PC-9 (cell line): ENCODE measurements at regions not wholly inside any gene's neighbourhood (a gene's known extent, or its start where the extent isn't known, plus 50 kb on each side); places are given as distances from the start of the nearest gene placed in this dataset.

ENCODE experiments used
- EZH2 ChIP-seq: fragments of 200-600 bp; sonication (generic); IDR thresholded peaks from 2 replicates; pipeline ENCODE4 v1.8.0; 2017; ENCODE audit warnings: antibody characterized with exemption, low read depth
- TF ChIP-seq, protein P1 (sequence below): fragments of 200-600 bp; sonication (generic); conservative IDR thresholded peaks from 2 replicates; pipeline ENCODE4 v1.6.1; 2017; ENCODE audit warnings: mixed run types, antibody characterized with exemption, mild to moderate bottlenecking, moderate library complexity

DNA sequence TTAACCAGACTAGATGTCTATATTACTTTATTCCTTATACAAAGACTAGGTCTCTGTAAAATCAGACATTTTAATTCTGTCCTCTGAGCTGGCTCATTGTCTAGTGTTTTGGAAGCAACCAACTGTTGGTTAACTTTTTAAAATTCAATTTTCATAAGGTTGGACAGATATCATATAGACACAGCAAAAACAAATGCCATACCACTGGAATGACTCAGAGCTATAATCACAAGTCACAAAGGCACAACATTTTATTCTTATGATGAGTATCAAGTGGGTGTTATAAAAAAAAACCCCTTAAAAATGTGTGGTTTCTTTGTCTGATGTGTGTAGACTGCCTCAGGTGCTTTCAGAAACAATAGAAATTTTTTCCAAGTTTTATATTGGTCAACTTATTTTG is 296.2 kb upstream of the MARCKS start:
- TF ChIP-seq, protein P1, sequence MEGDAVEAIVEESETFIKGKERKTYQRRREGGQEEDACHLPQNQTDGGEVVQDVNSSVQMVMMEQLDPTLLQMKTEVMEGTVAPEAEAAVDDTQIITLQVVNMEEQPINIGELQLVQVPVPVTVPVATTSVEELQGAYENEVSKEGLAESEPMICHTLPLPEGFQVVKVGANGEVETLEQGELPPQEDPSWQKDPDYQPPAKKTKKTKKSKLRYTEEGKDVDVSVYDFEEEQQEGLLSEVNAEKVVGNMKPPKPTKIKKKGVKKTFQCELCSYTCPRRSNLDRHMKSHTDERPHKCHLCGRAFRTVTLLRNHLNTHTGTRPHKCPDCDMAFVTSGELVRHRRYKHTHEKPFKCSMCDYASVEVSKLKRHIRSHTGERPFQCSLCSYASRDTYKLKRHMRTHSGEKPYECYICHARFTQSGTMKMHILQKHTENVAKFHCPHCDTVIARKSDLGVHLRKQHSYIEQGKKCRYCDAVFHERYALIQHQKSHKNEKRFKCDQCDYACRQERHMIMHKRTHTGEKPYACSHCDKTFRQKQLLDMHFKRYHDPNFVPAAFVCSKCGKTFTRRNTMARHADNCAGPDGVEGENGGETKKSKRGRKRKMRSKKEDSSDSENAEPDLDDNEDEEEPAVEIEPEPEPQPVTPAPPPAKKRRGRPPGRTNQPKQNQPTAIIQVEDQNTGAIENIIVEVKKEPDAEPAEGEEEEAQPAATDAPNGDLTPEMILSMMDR = no peak
- no peak for TF ChIP-seq EZH2
